NT2/D1 (cell line): ENCODE measurements at regions not wholly inside any gene's neighbourhood (a gene's known extent, or its start where the extent isn't known, plus 50 kb on each side); places are given as distances from the start of the nearest gene placed in this dataset.
A peak's percentile ranks its signal among the peaks of the same experiment; 100 is the strongest.
"Not testable (repeated sequence)": the region's sequence is repeated elsewhere in the genome, so short reads cannot be mapped to it uniquely, and the experiment has no call there.

Experiments used
- DNase-seq: peaks from one replicate; pipeline ENCODE4 v3.0.0-alpha.2; 2011; ENCODE audit warnings: low read depth, low spot score
- H3K27me3 ChIP-seq: 2 replicates; pipeline ENCODE4 v1.6.0; 2011; ENCODE audit warnings: mild to moderate bottlenecking; ENCODE audit not compliant: insufficient read length, insufficient read depth
- H3K36me3 ChIP-seq: 2 replicates; pipeline ENCODE4 v1.6.1; 2011; ENCODE audit warnings: mild to moderate bottlenecking, low read length, mixed read lengths; ENCODE audit not compliant: insufficient read depth, insufficient read length
- H3K4me1 ChIP-seq: 2 replicates; pipeline ENCODE4 v1.5.1; 2011; ENCODE audit not compliant: insufficient read depth, insufficient read length
- H3K4me3 ChIP-seq: 2 replicates; pipeline ENCODE4 v1.5.1; 2011; ENCODE audit warnings: low read depth; ENCODE audit not compliant: insufficient read length
- H3K9ac ChIP-seq: 2 replicates; pipeline ENCODE4 v1.6.0; 2011; ENCODE audit warnings: low read depth; ENCODE audit not compliant: insufficient read length
- H3K9me3 ChIP-seq: 2 replicates; pipeline ENCODE4 v1.5.1; 2011; ENCODE audit warnings: mild to moderate bottlenecking, low read length; ENCODE audit not compliant: insufficient read depth
- SUZ12 ChIP-seq: IDR thresholded peaks from 2 replicates; pipeline ENCODE4 v1.6.1; 2011; ENCODE audit not compliant: insufficient read length, insufficient read depth; ENCODE audit errors: extremely low read depth
- YY1 ChIP-seq: IDR thresholded peaks from 2 replicates; pipeline ENCODE4 v1.6.1; 2011; ENCODE audit not compliant: insufficient read length, insufficient read depth
- ZNF274 ChIP-seq: IDR thresholded peaks from 2 replicates; pipeline ENCODE4 v1.6.1; 2011; ENCODE audit warnings: mild to moderate bottlenecking, low read depth, low read length

GRCh38 chr2:64244037-64244416 is 99.8 kb upstream of the PELI1 start:
- DNase-seq: no peak

GRCh38 chr2:64245631-64246030 is 101.4 kb upstream of the PELI1 start:
- DNase-seq: no peak
- H3K9ac ChIP-seq: no peak overlapping the region
- no peaks in the 10 kb centered on the region for H3K27me3 ChIP-seq
- H3K9me3 ChIP-seq: peaks cover 23% of the 10 kb centered on the region; the same call in 1 of the 2 replicates
- H3K36me3 ChIP-seq: no peaks in the 10 kb centered on the region
- H3K4me3 ChIP-seq: no peak overlapping the region
- no peaks in the 10 kb centered on the region for H3K4me1 ChIP-seq
- TF ChIP-seq YY1 (no peak), SUZ12 (no peak), ZNF274 (no peak)

More at GRCh38 chr2:64244037-64244416, 99.8 kb upstream of the PELI1 start:
- H3K9ac ChIP-seq: no peak overlapping the region
- no peak overlapping the region for H3K4me3 ChIP-seq
- H3K27me3 ChIP-seq: no peaks in the 10 kb centered on the region
- TF ChIP-seq SUZ12 (no peak), ZNF274 (no peak), YY1 (no peak)
- no peaks in the 10 kb centered on the region for H3K36me3 ChIP-seq
- 0 out of 2 replicates have a peak, but pooled peaks cover 10% of the 10 kb centered on the region for H3K9me3 ChIP-seq
- H3K4me1 ChIP-seq: no peaks in the 10 kb centered on the region

GRCh38 chr2:64246962-64247361 is 102.7 kb upstream of the PELI1 start:
- Histone ChIP-seq H3K36me3 (no peaks in the 10 kb centered on the region), H3K27me3 (no peaks in the 10 kb centered on the region), H3K9ac (no peak overlapping the region), H3K9me3 (peaks cover 30% of the 10 kb centered on the region; the same call in 1 of the 2 replicates), H3K4me3 (no peak overlapping the region), H3K4me1 (no peaks in the 10 kb centered on the region)
- no peak for DNase-seq
- TF ChIP-seq YY1: no peak
- TF ChIP-seq SUZ12: no peak
- TF ChIP-seq ZNF274: no peak

DNA sequence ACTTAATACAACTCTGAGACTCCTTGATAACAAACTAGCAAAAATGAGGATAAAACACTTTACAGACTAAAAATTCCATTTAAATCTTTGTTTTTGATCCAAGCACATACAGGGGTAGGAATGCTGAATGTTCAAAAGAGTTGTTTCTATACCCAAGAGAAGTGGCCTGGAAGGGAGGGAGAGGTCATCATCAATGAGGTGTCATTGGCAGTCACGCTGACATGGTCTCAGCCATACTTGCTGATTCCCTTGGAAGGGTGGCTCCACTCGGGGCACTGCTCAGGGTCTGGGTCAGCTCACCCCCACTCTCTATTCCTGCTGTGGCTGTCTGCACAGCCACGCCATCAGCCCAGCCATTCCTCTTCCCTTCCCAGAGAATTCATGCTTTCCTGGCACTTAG is 105.2 kb upstream of the PELI1 start:
- Histone ChIP-seq H3K4me1 (no peaks in the 10 kb centered on the region), H3K36me3 (no peaks in the 10 kb centered on the region), H3K4me3 (no peak overlapping the region), H3K9ac (no peak overlapping the region), H3K27me3 (no peaks in the 10 kb centered on the region), H3K9me3 (peaks cover 30% of the 10 kb centered on the region; the same call in 1 of the 2 replicates)
- TF ChIP-seq ZNF274: no peak
- no peak for TF ChIP-seq YY1
- TF ChIP-seq SUZ12: no peak
- no peak for DNase-seq

DNA sequence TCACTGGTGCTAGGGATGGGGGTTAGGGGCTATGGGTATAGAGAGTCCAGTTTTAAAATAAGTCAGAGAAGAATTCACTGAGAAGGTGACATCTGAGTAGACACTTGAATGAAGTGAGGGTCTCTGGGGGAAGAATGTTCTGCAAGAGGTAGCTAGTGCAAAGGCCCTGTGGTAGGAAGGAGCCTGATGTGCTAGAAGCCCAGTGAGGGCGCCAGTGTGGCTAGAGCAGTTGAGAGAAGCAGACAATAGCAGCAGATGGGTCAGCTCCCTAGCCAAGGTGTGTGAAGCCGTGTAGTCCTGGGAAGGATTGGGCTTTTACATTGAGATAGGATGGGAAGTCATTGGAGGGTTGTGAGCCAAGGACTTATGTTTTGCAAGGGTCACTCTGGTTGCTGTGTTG is 105.8 kb upstream of the PELI1 start:
- TF ChIP-seq SUZ12 (no peak), YY1 (no peak), ZNF274 (no peak)
- no peak overlapping the region for H3K4me3 ChIP-seq
- H3K4me1 ChIP-seq: no peaks in the 10 kb centered on the region
- no peak for DNase-seq
- no peaks in the 10 kb centered on the region for H3K36me3 ChIP-seq
- no peak overlapping the region for H3K9ac ChIP-seq
- H3K9me3 ChIP-seq: peaks cover 30% of the 10 kb centered on the region; the same call in 1 of the 2 replicates
- H3K27me3 ChIP-seq: no peaks in the 10 kb centered on the region

- TF ChIP-seq SUZ12 (no peak), YY1 (no peak), ZNF274 (no peak)
Measured at GRCh38 chr2:64250751-64251423, 106.7 kb upstream of the PELI1 start.

DNA sequence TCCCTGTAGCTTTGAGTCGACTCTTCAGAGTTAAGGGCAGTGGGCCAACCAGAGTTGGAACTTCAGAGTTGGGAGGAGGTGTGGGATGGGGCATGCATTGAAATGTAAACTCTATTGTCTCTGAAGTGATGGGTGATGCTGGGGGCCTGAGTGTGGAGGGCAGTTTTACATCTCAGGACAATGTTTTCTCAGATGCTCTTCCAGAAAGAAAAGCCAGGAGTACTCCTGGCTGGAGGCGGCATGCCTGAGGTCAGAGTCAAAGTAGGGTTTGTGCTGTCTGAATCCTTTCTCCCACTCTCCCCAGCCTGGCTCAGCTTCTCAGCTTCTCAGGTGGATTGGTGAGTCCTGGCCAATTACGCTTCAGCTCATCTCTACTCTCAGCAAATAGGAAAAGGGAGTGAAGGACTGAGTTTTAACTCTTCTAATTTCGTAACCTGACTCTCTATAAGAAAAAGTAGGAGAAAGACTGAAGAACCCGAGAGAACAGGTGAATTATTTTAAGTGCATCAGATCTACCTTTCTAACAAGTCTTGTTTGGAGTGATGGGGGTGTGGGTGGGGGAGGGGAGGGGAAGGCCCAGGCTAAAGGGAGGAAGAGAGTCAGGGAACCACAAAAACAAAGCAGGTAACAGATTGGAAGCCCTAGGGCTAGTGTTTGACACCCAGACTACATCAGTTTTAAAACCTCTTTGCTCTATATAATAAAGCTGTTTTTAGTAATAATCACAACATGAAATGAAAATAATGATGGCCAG is 107.5 kb upstream of the PELI1 start:
- no peak overlapping the region for H3K4me3 ChIP-seq
- peak overlapping the region; percentile 10 for H3K9ac ChIP-seq
- peaks cover 30% of the 10 kb centered on the region; the same call in 1 of the 2 replicates for H3K9me3 ChIP-seq
- no peaks in the 10 kb centered on the region for H3K36me3 ChIP-seq
- no peaks in the 10 kb centered on the region for H3K4me1 ChIP-seq
- peak; percentile 66 for DNase-seq
- no peaks in the 10 kb centered on the region for H3K27me3 ChIP-seq
- TF ChIP-seq ZNF274 (no peak), YY1 (no peak), SUZ12 (no peak)

More at GRCh38 chr2:64250751-64251423, 106.7 kb upstream of the PELI1 start:
- H3K36me3 ChIP-seq: no peaks in the 10 kb centered on the region
- no peaks in the 10 kb centered on the region for H3K4me1 ChIP-seq
- H3K9ac ChIP-seq: peak overlapping the region; percentile 10
- no peak for DNase-seq
- H3K9me3 ChIP-seq: peaks cover 30% of the 10 kb centered on the region; the same call in 1 of the 2 replicates
- no peaks in the 10 kb centered on the region for H3K27me3 ChIP-seq
- H3K4me3 ChIP-seq: no peak overlapping the region

DNA sequence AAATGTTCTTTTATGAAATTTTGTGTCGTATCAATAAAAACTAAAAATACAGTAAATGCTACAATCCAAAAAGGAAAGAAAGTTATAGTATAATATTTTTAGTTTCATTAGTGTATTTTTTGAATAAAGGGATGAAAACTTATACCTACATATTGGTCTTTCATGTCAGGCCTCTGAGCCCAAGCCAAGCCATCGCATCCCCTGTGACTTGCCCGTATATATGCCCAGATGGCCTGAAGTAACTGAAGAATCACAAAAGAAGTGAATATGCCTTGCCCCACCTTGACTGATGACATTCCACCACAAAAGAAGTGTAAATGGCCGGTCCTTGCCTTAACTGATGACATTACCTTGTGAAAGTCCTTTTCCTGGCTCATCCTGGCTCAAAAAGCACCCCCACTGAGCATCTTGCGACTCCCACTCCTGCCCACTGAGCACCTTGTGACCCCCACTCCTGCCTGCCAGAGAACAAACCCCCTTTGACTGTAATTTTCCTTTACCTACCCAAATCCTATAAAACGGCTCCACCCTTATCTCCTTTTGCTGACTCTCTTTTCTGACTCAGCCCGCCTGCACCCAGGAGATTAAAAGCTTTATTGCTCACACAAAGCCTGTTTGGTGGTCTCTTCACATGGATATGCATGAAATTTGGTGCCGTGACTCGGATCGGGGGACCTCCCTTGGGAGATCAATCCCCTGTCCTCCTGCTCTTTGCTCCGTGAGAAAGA is 108.2 kb upstream of the PELI1 start:
- not testable (repeated sequence) for H3K4me3 ChIP-seq, H3K4me1 ChIP-seq, H3K27me3 ChIP-seq, H3K9ac ChIP-seq, H3K36me3 ChIP-seq, DNase-seq
- H3K9me3 ChIP-seq: peaks cover 30% of the 10 kb centered on the region; the same call in 1 of the 2 replicates

- H3K9ac ChIP-seq: peak overlapping the region; percentile 61
Measured at GRCh38 chr2:64253421-64253820, 109.2 kb upstream of the PELI1 start.

More at GRCh38 chr2:64253421-64253820, 109.2 kb upstream of the PELI1 start:
- Histone ChIP-seq H3K9me3 (peaks cover 21% of the 10 kb centered on the region; the same call in 1 of the 2 replicates), H3K4me3 (peak overlapping the region; percentile 37)
- not testable (repeated sequence) for H3K4me1 ChIP-seq, H3K36me3 ChIP-seq, H3K27me3 ChIP-seq, DNase-seq
